H9 (cell line): ENCODE measurements at regions not wholly inside any gene's neighbourhood (a gene's known extent, or its start where the extent isn't known, plus 50 kb on each side); places are given as distances from the start of the nearest gene placed in this dataset.

ENCODE experiments used
- DNase-seq: peaks from one replicate; pipeline ENCODE4 v3.0.0-alpha.2; 2017
- H2AFZ ChIP-seq: one replicate; pipeline ENCODE4 v1.6.1; 2013; ENCODE audit warnings: mild to moderate bottlenecking, low read length, control low read depth, moderate library complexity
- H2AK5ac ChIP-seq: 2 replicates; pipeline ENCODE4 v1.6.1; 2013; ENCODE audit warnings: low read length, control low read depth, mixed read lengths; ENCODE audit not compliant: insufficient read length
- H2BK120ac ChIP-seq: one replicate; pipeline ENCODE4 v1.6.1; 2013; ENCODE audit warnings: low read depth, mild to moderate bottlenecking, low read length, control low read depth, inconsistent platforms; ENCODE audit not compliant: poor library complexity, severe bottlenecking
- H2BK12ac ChIP-seq: 2 replicates; pipeline ENCODE4 v1.6.1; 2013; ENCODE audit warnings: low read length, control low read depth, mixed read lengths, low read depth; ENCODE audit not compliant: insufficient read length
- H2BK15ac ChIP-seq: 2 replicates; pipeline ENCODE4 v1.6.1; 2013; ENCODE audit warnings: low read depth, low read length, control low read depth
- H2BK20ac ChIP-seq: one replicate; pipeline ENCODE4 v1.6.1; 2013; ENCODE audit warnings: low read depth, mild to moderate bottlenecking, low read length, control low read depth, inconsistent platforms; ENCODE audit not compliant: poor library complexity, severe bottlenecking
- H2BK5ac ChIP-seq: 2 replicates; pipeline ENCODE4 v1.6.1; 2013; ENCODE audit warnings: low read length, control low read depth, mixed read lengths; ENCODE audit not compliant: insufficient read length
- H3K14ac ChIP-seq: 2 replicates; pipeline ENCODE4 v1.6.1; 2013; ENCODE audit warnings: low read length, control low read depth; ENCODE audit not compliant: insufficient read depth
- H3K18ac ChIP-seq: 2 replicates; pipeline ENCODE4 v1.6.1; 2013; ENCODE audit warnings: low read depth, mild to moderate bottlenecking, mixed read lengths, low read length, control low read depth; ENCODE audit not compliant: insufficient read length
- H3K23ac ChIP-seq: 2 replicates; pipeline ENCODE4 v1.6.1; 2013; ENCODE audit warnings: low read length, control low read depth, mixed read lengths, low read depth; ENCODE audit not compliant: insufficient read length
- H3K23me2 ChIP-seq: 2 replicates; pipeline ENCODE4 v1.6.1; 2013; ENCODE audit warnings: low read depth, mild to moderate bottlenecking, mixed read lengths, low read length, control low read depth; ENCODE audit not compliant: insufficient read length, poor library complexity, severe bottlenecking
- H3K27ac ChIP-seq: 2 replicates; pipeline ENCODE4 v1.5.1; 2013; ENCODE audit warnings: low read length, control low read depth, mixed read lengths, low read depth; ENCODE audit not compliant: insufficient read length
- H3K27me3 ChIP-seq: 2 replicates; pipeline ENCODE4 v1.6.1; 2013; ENCODE audit warnings: low read length, control low read depth, inconsistent platforms; ENCODE audit not compliant: insufficient read depth
- H3K4ac ChIP-seq: 2 replicates; pipeline ENCODE4 v1.6.1; 2013; ENCODE audit warnings: low read depth, mild to moderate bottlenecking, control low read depth, inconsistent platforms, low read length, moderate library complexity
- H3K4me1 ChIP-seq: 2 replicates; pipeline ENCODE4 v1.6.1; 2013; ENCODE audit warnings: low read length, control low read depth, inconsistent platforms; ENCODE audit not compliant: insufficient read depth
- H3K4me2 ChIP-seq: 2 replicates; pipeline ENCODE4 v1.6.1; 2013; ENCODE audit warnings: low read length, control low read depth, mixed read lengths; ENCODE audit not compliant: insufficient read length, insufficient read depth
- H3K56ac ChIP-seq: 2 replicates; pipeline ENCODE4 v1.6.1; 2013; ENCODE audit warnings: low read depth, mild to moderate bottlenecking, mixed read lengths, low read length, control low read depth; ENCODE audit not compliant: insufficient read length
- H3K79me1 ChIP-seq: 2 replicates; pipeline ENCODE4 v1.6.1; 2013; ENCODE audit warnings: low read depth, mild to moderate bottlenecking, moderate library complexity, low read length, control low read depth, inconsistent platforms; ENCODE audit not compliant: insufficient read depth, poor library complexity, severe bottlenecking
- H3K79me2 ChIP-seq: 2 replicates; pipeline ENCODE4 v1.6.1; 2013; ENCODE audit warnings: low read length, control low read depth, inconsistent platforms; ENCODE audit not compliant: insufficient read depth
- H3K9ac ChIP-seq: 2 replicates; pipeline ENCODE4 v1.6.1; 2013; ENCODE audit warnings: low read length, control low read depth, mixed read lengths; ENCODE audit not compliant: insufficient read length; ENCODE audit errors: extremely low read depth
- H3K9me3 ChIP-seq: one replicate; pipeline ENCODE4 v1.6.1; 2013; ENCODE audit warnings: low read depth, low read length, inconsistent platforms; ENCODE audit not compliant: control insufficient read depth
- H3T11ph ChIP-seq: one replicate; pipeline ENCODE4 v1.6.1; 2013; ENCODE audit warnings: mild to moderate bottlenecking, low read length, control low read depth, inconsistent platforms
- H4K20me1 ChIP-seq: one replicate; pipeline ENCODE4 v1.6.1; 2013; ENCODE audit not compliant: control insufficient read depth, insufficient read length, insufficient read depth
- H4K5ac ChIP-seq: 2 replicates; pipeline ENCODE4 v1.6.1; 2013; ENCODE audit warnings: low read depth, mild to moderate bottlenecking, mixed read lengths, low read length, control low read depth; ENCODE audit not compliant: insufficient read length
- H4K8ac ChIP-seq: replicated peaks from 2 replicates; pipeline ENCODE4 v1.6.1; 2013; ENCODE audit warnings: low read length, control low read depth, mixed read lengths, low read depth; ENCODE audit not compliant: insufficient read length
- H4K91ac ChIP-seq: 2 replicates; pipeline ENCODE4 v1.6.1; 2013; ENCODE audit warnings: low read depth, mild to moderate bottlenecking, moderate library complexity, mixed read lengths, low read length, control low read depth; ENCODE audit not compliant: insufficient read length
- H3K27ac Mint-ChIP-seq, 3 experiments: 2 replicates in 2 of 3; 3 replicates in 1 of 3; pipeline ENCODE4 v1.8.0; 2020 to 2021; ENCODE audit warnings: mixed read lengths in 3 of 3, mild to moderate bottlenecking in 1 of 3, moderate library complexity in 1 of 3
- H3K27me3 Mint-ChIP-seq: 2 replicates; pipeline ENCODE4 v1.8.0; 2021; ENCODE audit warnings: low read depth, mild to moderate bottlenecking, moderate library complexity, mixed read lengths
- H3K36me3 Mint-ChIP-seq, 3 experiments: 2 replicates in 2 of 3; 3 replicates in 1 of 3; pipeline ENCODE4 v1.8.0; 2020 to 2021; ENCODE audit warnings: low read depth in 3 of 3, mixed read lengths in 3 of 3; ENCODE audit not compliant: insufficient read depth in 1 of 3
- H3K4me1 Mint-ChIP-seq, 2 experiments: 2 replicates each; pipeline ENCODE4 v1.8.0; 2020; ENCODE audit warnings: mixed read lengths in 2 of 2
- H3K4me3 Mint-ChIP-seq, 2 experiments: 2 replicates in 1 of 2; 3 replicates in 1 of 2; pipeline ENCODE4 v1.8.0; 2020 to 2021; ENCODE audit warnings: mild to moderate bottlenecking in 2 of 2, mixed read lengths in 2 of 2, moderate library complexity in 1 of 2
- H3K9me3 Mint-ChIP-seq, 2 experiments: 2 replicates in 1 of 2; 3 replicates in 1 of 2; pipeline ENCODE4 v1.8.0; 2020; ENCODE audit warnings: mild to moderate bottlenecking in 2 of 2, mixed read lengths in 2 of 2, moderate library complexity in 1 of 2
- WGBS: extraction: QIAGEN DNeasy Blood & Tissue Kit; methylation state at CpG from one replicate; pipeline ENCODE4 v1.1.7; 2013; ENCODE audit warnings: missing lambda C conversion rate, low lambda C conversion rate, mixed read lengths; ENCODE audit not compliant: insufficient read length; ENCODE audit errors: extremely low coverage; 5-methylcytosine and 5-hydroxymethylcytosine counted together
- TF ChIP-seq, protein P1 (sequence below): fragments of 200-600 bp; sonication (generic); conservative IDR thresholded peaks from 3 replicates; pipeline ENCODE4 v1.8.0; 2021; ENCODE audit warnings: antibody characterized with exemption, mild to moderate bottlenecking

DNA sequence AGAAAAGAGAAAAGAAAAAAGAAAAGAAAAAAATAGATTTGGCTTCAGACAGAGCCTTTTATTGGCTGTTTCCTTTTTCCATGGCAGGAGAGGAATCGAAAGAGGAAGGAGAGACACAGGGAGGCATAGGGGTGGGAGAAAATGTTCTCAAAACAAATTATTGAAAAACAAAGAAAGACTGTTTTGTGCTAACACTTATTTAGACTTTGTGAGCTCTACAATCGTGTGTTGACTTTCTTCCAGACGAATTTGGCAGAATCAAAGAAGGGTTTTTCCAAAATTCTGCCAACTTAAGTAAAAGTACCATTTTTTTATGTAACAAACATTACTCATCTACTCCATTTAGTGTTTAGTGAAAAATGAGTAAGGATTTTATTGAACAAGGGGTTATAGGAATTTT is 982.2 kb downstream of the REEP3 start:
- Histone ChIP-seq H4K5ac (no peak overlapping the region), H3K27ac (no peak overlapping the region), H2AFZ (no peak overlapping the region), H3K23ac (no peak overlapping the region), H2BK20ac (no peak overlapping the region), H2BK120ac (no peak overlapping the region), H3K79me2 (no peaks in the 10 kb centered on the region), H2AK5ac (no peak overlapping the region), H3T11ph (no peak overlapping the region), H4K20me1 (no peaks in the 10 kb centered on the region), H3K9me3 (no peaks in the 10 kb centered on the region), H3K9ac (no peak overlapping the region), H3K4ac (no peak overlapping the region), H2BK12ac (no peak overlapping the region), H3K14ac (no peak overlapping the region), H3K4me2 (no peak overlapping the region), H2BK15ac (no peak overlapping the region), H4K8ac (no peak overlapping the region), H3K23me2 (no peaks in the 10 kb centered on the region), H3K56ac (no peak overlapping the region), H3K4me1 (no peaks in the 10 kb centered on the region), H2BK5ac (no peak overlapping the region), H4K91ac (no peak overlapping the region), H3K79me1 (no peaks in the 10 kb centered on the region), H3K27me3 (no peaks in the 10 kb centered on the region), H3K18ac (no peak overlapping the region)
- no peak overlapping the region for H3K4me3 Mint-ChIP-seq
- H3K4me1 Mint-ChIP-seq, result peaks cover 5% of the 10 kb centered on the region in 2 experiments; a peak in 3 of 4 replicates
- no CpG with 5 or more reads among the region's 3 CpGs for WGBS
- TF ChIP-seq, protein P1, sequence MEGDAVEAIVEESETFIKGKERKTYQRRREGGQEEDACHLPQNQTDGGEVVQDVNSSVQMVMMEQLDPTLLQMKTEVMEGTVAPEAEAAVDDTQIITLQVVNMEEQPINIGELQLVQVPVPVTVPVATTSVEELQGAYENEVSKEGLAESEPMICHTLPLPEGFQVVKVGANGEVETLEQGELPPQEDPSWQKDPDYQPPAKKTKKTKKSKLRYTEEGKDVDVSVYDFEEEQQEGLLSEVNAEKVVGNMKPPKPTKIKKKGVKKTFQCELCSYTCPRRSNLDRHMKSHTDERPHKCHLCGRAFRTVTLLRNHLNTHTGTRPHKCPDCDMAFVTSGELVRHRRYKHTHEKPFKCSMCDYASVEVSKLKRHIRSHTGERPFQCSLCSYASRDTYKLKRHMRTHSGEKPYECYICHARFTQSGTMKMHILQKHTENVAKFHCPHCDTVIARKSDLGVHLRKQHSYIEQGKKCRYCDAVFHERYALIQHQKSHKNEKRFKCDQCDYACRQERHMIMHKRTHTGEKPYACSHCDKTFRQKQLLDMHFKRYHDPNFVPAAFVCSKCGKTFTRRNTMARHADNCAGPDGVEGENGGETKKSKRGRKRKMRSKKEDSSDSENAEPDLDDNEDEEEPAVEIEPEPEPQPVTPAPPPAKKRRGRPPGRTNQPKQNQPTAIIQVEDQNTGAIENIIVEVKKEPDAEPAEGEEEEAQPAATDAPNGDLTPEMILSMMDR, result no peak
- H3K27ac Mint-ChIP-seq, result peak overlapping the region in 1 of 3 experiments; percentile 24; a peak in 1 of 7 replicates
- H3K36me3 Mint-ChIP-seq, result no peaks in the 10 kb centered on the region
- H3K9me3 Mint-ChIP-seq, result peaks cover 0 to 3% of the 10 kb centered on the region in 2 experiments; a peak in 2 of 5 replicates
- no peak for DNase-seq
- H3K27me3 Mint-ChIP-seq, result no peaks in the 10 kb centered on the region
